NCI-H1092 treated with DMSO at 0.1 percent for 48 hours (cell line): ENCODE measurements at regions not wholly inside any gene's neighbourhood (a gene's known extent, or its start where the extent isn't known, plus 50 kb on each side); places are given as distances from the start of the nearest gene placed in this dataset.

Experiments used
- DNase-seq: peaks from one replicate; lab custom pipeline; 2025; lab: John Stamatoyannopoulos, UW

DNA sequence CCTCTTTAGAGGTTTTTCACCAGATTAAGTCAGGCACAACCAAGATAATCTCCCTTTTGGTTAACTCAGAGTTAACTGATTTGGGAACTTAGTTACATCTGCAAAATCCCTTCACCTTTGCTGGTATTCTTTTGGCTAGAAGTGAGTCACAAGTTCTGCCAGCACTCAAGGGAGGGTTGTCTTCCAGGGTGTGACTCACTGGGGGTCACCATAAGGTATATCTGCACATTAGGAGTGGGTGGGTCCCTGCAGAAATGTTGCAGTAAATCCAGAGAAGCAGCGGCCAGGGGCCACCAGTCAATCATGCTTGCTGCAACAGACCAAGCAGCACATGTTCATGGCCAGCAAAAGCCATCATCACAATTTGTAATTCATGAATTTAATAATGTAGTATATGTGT lies 59.8 kb upstream of the MAML3 start:
- DNase-seq = no peak

- no peak for DNase-seq
Observed at GRCh38 chr4:140213116-140213515, 59.1 kb upstream of the MAML3 start.

DNA sequence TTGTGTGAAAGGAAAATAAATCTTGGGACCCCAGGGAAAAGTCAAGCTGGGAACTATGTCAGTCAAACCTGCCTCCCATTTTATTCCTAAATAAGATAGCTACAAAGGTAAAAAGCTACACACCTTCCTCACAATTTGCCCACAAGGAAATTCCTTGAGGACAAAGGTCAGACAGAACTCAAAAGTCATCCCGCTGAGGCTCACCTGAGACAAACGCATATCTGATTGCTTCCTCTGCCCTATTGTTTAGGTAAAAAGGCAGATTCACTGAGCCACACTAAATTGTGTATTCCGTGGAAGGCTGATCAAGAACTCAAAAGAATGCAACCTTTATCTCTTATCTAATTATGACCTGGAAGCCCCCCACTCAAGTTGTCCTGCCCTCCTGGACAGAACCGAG lies 58.7 kb upstream of the MAML3 start:
- DNase-seq = no peak

- no peak for DNase-seq
Observed at GRCh38 chr4:140212194-140212593, 58.2 kb upstream of the MAML3 start.

DNA sequence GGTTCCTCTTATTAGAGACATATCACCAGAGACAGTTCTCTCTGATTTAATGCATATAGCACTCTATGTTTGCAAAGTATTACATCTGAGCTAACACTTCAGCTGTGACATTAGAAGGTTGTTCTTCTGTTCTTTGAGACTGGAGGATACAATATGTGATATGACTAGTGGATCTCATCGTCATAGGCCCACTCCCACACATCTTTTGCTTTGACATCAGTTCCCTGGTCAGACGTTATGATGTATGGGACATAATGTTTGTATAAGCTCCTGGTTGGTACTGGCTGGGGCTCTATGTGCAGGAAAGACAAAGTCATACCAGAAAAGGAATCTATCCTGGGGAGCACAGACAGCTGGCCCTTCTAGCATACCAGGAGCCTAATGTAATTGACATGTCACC lies 57.7 kb upstream of the MAML3 start:
- no peak for DNase-seq

GRCh38 chr4:140211161-140211560 lies 57.2 kb upstream of the MAML3 start:
- no peak for DNase-seq

GRCh38 chr4:140208921-140209320 lies 54.9 kb upstream of the MAML3 start:
- DNase-seq = no peak
